ENCODE measurements at regions not wholly inside any gene's neighbourhood (a gene's known extent, or its start where the extent isn't known, plus 50 kb on each side); places are given as distances from the start of the nearest gene placed in this dataset.

DNA sequence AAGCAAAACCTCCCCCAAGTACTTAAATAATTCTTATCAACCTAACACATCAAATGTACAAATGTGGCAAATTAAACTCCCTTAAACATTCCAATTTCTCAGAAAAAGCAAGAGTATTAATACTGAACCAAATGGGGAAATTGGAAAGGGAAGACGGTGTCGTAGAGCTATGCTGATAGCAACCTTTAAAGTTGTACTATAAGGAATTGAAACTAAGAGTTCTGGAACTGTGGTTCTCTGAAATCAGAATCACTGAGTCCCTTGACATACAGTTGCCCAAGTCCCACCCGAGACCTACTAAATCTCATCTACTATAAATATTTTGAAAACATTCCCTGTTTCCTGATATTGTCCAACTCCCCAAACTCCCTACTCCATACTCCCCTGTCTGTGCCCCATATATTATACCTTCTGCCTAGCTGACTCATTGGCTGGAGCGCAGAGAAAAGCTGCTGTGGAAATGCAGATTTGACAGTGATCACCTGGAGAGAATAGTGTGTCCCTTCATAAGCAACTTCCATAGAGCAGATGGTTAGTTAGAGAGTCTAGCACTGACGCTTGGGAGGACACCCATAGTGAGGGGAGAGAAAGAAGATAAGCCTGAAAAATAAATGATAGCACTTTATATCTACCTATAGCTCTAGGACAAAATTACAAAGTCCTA, 51.4 kb upstream of the ITM2B start:
- no peak for DNase-seq (ENCODE audit: low read depth)

DNA sequence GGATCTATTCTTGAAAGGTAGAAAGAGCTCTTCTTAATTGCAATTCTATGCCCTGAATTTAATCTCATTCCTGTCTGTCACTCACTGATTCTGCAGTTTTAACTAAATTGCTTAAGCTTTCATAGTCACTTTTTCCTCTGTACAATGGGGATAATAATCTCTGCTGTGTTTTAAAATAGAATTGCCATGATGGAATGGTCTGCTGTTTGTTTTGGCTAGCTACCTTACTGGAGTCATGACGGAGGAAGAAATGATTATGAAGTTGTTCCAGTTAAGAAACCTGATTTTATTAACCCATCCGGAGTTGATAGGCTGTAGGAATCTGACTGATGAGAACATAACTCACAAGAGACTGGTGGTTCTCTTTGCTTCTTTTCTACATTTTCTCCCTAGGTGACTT, 54.9 kb upstream of the ITM2B start:
- no peak for DNase-seq (ENCODE audit: low read depth)

DNA sequence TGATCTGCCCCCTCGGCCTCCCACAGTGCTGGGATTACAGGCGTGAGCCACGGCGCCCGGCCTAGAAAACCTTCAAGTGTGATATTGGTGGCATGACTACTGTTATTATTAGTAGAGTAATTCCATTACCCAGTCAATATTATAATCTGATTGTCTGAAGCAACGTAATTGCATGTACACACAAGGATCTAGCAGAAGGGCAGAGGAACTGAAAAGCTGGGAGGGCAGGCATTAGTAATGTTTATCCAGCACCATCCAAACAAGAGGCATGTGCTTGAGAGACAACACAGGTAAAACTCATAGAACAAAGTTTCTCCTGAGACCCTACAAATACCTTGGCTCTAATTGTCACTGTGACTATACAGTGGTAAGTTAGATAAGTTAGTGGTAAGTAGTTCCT, 56.2 kb upstream of the ITM2B start:
- DNase-seq (ENCODE audit: low read depth) = no peak

DNA sequence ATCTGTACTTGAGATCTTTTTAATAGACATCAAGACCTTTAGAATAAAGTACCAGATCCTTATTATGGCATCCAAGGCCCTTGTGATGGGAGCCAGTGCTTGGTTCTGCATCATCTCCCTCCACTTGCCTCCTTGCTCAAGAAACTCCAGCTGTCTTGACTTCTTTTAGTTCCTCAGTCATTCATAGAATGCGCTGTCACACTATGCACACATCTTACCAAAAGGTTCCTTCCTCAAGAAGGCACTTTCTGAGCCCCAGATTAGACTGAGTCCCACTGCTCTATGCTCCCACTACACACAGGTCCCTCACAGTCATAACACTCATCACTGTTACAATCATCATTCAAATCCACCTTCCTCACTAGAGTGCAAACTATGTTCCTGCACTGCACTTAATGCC, 57.8 kb upstream of the ITM2B start:
- no peak for DNase-seq (ENCODE audit: low read depth)

DNA sequence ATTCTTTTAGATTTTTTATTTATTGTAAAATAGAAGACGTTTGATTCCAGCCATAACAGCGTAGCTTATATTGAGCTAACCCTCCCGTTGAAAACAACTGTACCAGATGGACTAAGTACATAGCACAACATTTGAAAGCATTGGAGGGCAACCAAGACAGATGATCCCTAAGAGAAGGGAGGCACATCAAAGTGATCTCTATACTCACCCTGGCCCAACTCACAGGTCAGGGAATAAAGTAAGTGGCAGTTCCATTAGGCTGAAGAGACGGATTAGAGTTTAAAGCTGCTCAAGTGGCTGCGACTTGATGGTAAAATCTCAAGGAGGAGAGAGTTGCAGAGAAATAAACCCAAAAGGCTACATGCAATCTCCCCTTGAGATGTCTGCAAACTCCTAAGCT, 65.1 kb upstream of the ITM2B start:
- DNase-seq (ENCODE audit: low read depth) = no peak

DNA sequence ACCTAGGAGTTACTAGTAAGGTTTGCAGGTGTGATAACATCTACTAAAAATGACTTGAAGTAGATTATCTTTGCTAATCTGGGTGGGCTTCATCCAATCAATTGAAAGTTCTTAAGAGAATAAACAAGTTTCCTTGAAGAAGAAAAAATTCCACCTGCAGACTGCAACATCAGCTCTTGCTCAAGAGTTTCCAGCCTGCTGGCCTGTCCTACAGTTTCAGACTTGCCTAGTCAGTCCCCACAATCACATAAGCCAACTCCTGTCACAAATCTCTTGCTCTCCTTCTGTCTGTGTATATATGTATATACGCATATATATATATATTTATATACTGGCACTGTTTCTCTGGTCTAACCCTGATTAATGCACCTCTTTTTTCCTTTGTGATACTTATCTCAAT, 67.3 kb upstream of the ITM2B start:
- DNase-seq (ENCODE audit: low read depth) = no peak

DNA sequence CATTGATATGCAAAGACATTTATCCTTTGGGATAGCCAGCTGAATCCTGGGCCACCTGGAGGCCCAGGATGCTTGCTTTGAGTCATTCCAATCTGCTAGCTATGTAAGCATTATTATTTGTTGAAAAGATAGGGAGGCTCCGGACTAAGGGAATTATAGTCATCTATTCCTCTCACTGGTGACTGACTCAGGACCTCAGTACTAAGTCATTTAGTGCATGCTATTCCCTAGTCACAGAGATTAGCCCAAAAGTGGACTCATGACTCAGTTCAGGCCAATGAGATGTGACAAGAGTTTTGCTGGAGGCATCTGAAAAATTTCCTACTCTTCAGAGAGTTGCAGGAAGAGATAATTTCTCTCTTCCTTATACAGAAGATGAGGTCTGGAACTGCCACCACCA, 67.9 kb upstream of the ITM2B start:
- no peak for DNase-seq (ENCODE audit: low read depth)

DNA sequence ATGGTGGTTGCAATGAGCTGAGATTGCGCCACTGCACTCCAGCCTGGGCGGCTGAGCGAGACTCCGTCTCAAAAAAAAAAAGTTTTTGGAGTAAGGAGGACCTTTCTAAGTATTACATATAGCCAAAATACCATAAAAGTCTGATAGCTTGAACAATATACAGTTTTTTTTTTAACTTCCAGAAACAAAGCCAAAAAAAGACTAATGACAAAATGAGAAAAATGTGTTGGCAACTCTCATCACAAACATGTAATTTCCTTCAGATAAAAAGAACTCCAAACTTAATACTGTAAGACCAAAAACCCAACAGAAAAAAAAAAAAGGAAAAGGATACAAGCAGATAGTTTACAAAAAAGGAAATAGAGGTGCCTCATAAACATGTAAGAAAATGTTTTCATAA, 68.2 kb upstream of the MED4 start:
- DNase-seq (ENCODE audit: low read depth) = no peak

DNA sequence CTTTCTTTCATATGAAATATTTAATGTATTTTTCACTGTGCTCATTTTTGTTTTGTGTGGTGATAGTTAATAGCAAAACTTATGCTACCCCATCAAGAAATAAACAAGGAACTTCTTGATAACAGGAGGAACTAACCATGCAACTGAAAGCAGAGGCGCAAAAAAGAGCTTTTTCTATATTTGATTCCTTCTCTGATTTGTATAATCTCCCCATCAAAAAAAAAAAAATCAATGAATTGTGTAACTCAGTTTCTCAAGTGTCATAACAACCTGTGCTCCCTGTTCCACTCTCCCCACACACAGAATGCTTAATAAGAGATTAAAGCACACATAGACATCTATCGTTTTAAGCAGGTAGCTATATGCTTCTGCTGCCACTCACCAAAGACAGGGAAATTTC, 67.3 kb upstream of the MED4 start:
- DNase-seq (ENCODE audit: low read depth) = no peak

DNA sequence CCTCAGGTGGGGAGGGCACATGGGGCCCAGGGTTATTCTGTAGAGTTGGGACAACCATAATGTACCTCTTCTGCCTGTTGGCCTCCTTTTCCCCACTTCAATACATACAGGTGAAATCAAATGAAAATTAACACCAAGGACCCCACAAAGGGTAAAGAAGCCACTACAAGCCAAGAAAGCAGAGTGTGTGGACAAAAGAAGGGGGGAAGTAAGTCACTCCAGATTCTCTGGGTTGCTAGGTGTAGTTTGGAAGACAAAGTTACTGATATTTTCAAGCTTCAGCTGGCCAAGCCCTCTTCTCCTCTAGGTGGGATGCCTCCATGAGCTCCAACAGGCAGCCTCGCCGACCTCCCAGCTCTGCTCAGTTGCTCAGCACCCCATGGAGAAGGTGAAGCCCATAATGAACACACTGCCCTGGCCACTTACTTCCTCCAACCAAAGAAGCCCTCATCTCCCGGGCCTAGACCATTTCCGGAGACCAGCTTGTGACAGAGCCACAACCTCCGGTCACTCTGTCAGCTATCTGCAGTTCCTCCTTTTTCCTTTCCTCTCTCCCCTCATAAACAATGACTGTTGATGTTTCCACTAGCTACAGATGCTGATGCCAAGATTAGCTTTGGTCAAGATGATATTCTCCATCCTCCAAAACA, 66.8 kb upstream of the MED4 start:
- no peak for DNase-seq (ENCODE audit: low read depth)

DNA sequence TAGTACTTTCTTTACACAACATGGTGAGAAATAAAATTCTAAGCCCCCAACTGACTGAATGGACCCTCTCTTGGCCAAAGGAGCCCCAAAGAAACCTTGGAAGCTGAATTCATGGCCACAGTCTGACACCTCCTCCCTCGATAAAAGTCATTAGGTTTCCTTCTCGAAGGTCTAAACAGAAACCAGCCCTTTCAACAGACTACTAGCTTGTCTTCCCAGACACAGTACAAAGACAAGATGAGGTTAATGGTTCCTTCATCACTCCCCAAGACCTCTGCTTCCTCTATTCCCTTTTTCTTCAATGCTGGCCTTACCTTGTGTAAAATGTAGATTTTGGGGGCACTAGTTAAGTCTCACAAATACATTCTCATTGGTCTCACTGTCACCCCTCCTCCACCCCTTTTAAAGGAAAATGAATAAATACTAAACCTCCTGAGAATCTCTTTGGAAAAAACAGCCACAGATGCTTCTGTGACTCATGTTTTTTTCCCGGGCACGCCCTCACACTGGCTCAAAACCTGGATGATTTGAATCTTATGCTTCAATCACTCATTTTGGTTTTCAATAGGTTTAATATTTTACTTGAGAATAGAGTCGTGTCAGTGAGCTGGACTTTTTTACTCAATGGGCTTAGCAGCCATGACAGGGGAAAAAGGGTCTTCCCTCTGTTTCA, 65.8 kb upstream of the MED4 start:
- DNase-seq (ENCODE audit: low read depth) = no peak

DNA sequence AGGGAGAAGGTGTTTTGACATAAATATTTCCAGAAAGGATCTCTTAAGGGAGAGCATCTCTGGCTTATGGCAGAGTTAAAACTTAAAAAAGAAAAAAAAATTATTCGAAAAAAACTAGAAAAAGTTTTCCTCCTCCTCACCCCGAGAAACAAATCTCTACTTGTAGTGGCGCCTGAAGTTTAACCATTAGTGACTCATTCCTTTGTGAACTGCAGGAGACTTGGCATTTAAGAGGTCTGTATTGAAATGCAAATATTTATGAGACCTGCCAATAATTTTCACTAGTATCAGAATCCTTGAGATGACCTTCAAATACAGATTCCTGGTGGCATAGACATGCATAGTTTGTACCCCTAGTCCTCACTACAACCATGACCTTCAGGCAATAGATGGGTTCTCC, 64.9 kb upstream of the MED4 start:
- no peak for DNase-seq (ENCODE audit: low read depth)

DNA sequence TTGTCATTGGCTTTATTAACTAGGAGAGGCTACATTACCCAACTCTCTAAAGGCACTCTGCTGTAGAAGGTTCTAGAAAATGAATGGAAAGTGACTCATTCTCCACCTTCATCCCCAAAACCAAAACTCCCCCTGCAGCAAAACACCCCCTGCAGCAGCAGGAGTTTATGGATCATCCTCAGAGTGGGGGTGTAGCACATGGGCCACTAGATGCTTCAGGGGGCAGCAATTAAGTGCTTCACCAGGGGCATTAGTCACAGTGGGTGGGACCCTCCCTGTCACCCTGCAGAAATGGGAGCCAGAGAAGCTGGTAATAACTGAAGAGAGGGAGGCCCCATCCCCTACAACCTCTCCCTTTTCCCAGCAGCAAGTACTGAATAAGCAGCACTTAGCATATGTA, 64.5 kb upstream of the MED4 start:
- no peak for DNase-seq (ENCODE audit: low read depth)

DNA sequence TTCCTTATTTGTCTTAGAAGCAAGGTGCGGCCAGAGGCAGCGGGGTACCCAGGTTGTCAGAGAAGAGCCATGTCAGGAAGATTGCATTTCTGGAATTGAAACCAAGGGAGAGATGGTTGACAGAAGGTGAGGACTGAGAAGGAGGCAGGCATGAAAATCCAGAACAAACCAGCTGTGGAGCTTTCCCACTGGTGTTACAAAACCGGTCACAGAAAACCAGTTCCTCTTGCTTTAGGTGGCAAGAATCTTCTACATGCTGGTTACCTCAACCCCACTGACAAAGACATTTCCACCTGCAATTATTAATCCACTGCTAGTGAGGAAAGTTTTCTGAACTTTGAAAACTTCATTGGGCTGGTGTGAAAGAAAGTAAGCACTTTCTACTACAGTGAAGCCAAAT, 64.0 kb upstream of the MED4 start:
- DNase-seq (ENCODE audit: low read depth) = no peak

DNA sequence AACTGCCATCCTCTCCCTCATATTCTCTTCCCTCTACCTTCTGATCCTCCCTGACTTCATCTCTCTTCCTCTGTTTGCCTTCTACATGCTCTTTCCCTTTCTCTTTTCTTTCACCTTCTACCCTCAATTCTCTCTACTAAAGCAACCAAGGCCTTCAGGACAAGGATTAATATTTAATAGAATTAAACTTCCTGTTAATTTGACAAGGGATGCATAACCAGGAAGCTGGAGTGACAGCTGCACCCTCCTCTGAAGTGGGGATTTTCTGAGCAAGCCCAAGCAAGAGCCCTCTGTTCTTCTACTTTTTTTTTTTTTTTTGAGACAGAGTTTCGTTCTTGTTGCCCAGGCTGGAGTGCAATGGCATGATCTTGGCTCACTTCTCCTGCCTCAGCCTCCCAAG, 63.4 kb upstream of the MED4 start:
- DNase-seq (ENCODE audit: low read depth) = no peak

DNA sequence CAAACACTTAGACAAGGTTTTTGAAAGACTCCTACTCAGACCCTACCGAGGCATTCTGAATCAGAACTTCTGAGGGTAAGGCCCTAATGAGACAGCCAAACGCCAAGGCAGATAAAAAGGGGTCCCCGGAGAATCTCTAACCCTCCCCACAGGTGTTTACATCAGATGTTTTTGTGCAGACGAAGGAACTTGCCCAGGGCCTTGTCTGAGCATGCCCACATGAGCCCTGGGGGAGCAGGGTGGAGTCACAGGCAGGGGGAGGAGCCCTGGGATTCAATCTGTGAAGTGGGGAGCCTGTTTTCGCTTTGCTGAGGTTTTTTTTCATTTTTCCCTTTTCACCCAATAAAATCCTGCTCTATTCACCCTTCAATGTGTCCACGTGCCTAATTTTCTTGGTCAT, 61.6 kb upstream of the MED4 start:
- peak; percentile 55 for DNase-seq (ENCODE audit: low read depth)

DNA sequence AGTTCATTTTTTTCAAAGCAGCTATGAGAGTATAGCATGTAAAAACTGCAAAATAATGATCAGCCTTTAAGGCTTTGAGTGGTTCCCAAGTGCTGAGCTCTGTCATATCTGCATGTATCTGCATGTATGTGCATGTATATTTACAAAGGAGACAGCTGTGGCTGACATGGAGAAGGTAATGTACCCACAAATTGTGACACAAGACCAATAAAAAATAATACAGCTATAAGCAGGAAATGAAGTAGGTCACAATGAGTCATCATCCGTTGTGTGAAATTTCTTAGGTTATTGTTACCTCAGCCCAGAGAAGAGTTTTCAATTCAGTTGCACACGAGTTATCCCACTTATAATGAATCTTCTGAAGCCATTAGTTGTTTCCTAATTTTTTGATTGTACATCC, 60.9 kb upstream of the MED4 start:
- DNase-seq (ENCODE audit: low read depth) = no peak

DNA sequence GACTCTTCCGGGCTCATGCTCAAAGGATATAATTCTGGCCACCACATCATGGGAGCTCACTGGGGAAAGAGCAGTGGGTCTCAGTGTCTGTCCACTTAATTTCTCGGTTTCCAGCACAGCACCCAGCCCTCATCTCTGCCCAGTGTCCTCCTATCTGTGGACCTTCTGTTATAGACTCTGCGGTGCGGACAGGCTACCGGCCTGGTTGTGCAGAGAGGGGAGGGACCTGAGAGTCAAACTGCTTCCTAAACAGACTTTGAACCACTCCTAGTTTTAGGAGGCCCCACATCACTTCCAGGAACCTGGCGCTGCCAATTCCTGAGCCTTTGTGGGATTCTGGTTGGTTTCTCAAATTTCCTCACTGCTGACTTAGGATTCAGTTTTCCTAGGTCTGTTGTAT, 59.8 kb upstream of the MED4 start:
- DNase-seq (ENCODE audit: low read depth) = no peak

DNA sequence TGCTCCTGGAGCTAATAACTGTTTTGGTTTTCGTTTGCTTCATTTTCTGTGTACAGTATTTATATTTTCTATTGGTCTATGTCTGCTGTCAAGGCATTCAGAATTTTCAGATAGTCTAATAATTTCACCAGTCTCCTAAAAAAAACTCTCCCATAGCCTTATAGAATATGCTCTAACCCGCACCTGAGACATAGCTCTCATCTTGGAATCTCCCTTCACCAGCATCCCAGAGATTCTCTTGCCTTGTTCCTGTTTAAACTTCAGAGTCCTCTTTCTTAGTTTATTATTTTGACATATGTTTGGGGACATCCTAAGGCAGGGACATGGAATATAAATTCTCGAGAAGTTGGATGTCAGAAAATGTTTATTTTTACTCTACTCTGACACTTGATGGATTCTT, 58.3 kb upstream of the MED4 start:
- no peak for DNase-seq (ENCODE audit: low read depth)

DNA sequence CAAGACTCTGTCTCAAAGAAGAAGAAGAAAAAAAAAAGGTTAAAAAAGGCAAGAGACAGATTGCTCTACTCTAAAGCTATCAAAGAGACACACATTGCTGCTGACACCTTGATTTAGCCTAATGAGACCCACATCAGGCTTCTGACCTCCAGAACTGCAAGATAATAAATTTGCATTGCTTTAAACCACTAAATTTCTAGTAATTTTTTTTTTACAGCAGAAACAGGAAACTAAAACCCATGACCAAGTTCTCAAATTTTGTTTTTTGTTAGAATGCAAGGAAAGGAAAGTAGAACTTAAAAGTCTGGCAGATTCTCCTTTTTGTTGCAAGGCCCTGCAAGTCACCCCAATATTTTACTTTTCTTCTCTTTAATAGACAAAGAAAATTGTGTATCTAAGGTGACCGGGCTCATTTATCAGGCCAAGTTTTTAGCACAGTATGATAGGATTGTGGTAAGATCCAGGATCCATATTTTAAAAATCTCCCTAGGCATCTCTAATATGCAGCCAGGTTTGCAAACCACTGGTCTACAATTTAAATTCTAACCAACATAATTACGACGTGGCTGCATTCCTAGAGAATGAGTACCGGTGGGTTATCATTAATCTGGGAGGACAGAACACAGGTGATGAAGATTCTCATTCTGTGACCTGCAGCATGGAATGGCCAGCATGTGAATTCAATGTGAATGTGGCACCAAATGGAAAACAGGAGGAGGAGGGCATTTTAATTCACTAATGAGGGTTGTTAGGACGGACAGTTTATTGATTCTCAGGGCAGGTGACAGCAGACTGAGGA, 56.7 kb upstream of the MED4 start:
- no peak for DNase-seq (ENCODE audit: low read depth)

DNA sequence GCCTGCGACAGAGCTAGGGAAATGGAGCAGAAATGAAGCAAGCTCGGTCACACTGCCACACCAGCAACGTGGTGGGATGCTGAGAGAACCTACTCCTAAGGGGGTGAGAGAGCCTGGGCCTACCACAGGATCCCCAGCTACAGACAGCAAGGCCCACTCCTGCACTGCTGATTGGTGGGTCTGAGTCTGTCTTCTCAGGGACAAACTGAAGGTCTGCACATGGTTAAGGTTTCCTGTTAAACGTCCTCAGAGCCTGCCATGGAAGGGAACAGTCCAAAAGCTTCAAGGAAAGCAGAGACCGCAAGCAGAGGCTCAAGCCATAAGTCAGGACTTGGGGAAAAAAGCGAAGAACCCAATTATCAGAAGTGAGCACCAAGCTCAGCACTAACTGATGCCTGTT, 53.5 kb upstream of the MED4 start:
- DNase-seq (ENCODE audit: low read depth) = no peak

DNA sequence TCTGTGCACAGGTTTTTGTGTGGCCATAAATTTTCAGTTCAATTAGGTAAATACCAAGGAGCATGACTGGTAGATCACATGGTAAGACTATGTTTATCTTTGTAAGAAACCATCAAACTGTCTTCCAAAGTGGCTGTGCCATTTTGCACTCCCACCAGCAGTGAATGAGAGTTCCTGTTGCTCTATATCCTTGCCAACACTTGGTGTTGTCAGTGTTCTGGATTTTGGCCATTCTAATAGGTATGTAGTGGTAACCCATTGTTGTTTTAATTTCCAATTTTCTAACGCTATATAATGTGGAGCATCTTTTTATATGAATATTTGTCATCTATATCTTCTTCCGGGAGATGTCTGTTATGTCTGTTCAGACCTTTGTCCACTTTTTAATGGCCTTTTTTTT, 51.7 kb upstream of the MED4 start:
- DNase-seq (ENCODE audit: low read depth) = no peak

DNA sequence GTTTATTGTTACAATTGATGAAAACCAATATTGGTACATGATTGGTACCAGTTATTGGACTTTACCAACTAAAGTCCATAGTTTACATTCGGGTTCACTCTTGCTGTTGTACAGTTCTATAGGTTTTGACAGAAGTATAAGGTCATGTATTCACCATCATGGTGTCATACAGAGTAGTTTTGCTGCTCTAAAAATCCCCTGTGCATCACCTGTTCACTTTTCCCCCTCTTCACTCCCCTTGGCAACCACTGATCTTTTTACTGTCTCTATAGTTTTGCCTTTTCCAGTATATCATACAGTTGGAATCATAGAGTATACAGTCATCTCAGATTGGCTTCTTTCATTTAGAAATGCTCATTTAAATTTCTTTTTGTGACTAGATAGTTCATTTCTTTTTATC, 51.2 kb upstream of the MED4 start:
- DNase-seq (ENCODE audit: low read depth) = no peak

All from stimulated activated CD8-positive, alpha-beta memory T cell treated with anti-CD3 and anti-CD28 coated beads, Interleukin-12 subunit alpha, Interleukin-12 subunit beta, amount 100 ng/mL, for 4 hours (primary cell).